Endothelial cell of umbilical vein (primary cell): ENCODE measurements at regions not wholly inside any gene's neighbourhood (a gene's known extent, or its start where the extent isn't known, plus 50 kb on each side); places are given as distances from the start of the nearest gene placed in this dataset.

Source experiments
- CTCF ChIP-seq, 2 donors: IDR thresholded peaks; 1 replicate in 1 of 2; 2 replicates in 1 of 2; pipeline ENCODE4 v1.5.1; 2011; ENCODE audit warnings: low read length in 2 of 2, mild to moderate bottlenecking in 2 of 2, moderate library complexity in 2 of 2, control low read depth in 1 of 2, inconsistent platforms in 1 of 2, low read depth in 1 of 2; ENCODE audit not compliant: insufficient read depth in 1 of 2; ENCODE audit errors: extremely low read depth in 1 of 2
- EZH2 ChIP-seq: IDR thresholded peaks from 2 replicates; pipeline ENCODE4 v1.6.1; 2012; ENCODE audit warnings: borderline replicate concordance, low read depth, mild to moderate bottlenecking, moderate library complexity, low read length, inconsistent platforms; ENCODE audit not compliant: severe bottlenecking
- GATA2 ChIP-seq: IDR thresholded peaks from 2 replicates; pipeline ENCODE4 v1.7.0; 2011; ENCODE audit warnings: low read depth, mild to moderate bottlenecking, moderate library complexity, mixed read lengths, low read length; ENCODE audit not compliant: insufficient read length, insufficient read depth
- JUN ChIP-seq: IDR thresholded peaks from 2 replicates; pipeline ENCODE4 v1.6.1; 2011; ENCODE audit warnings: borderline replicate concordance, low read depth; ENCODE audit not compliant: insufficient read length, insufficient read depth
- MYC ChIP-seq: IDR thresholded peaks from one replicate; pipeline ENCODE4 v1.6.1; 2011; ENCODE audit warnings: mild to moderate bottlenecking, low read depth, low read length
- POLR2A ChIP-seq: IDR thresholded peaks from 2 replicates; pipeline ENCODE4 v1.6.1; 2012; ENCODE audit warnings: low read depth, mild to moderate bottlenecking, control low read depth, low read length
- POLR2AphosphoS5 ChIP-seq: IDR thresholded peaks from 2 replicates; pipeline ENCODE4 v1.6.1; 2012; ENCODE audit warnings: low read depth, mild to moderate bottlenecking, control low read depth, low read length, moderate library complexity; ENCODE audit not compliant: insufficient read depth
- TF ChIP-seq, protein P1 (sequence below): IDR thresholded peaks from 2 replicates; pipeline ENCODE4 v1.6.1; 2011; ENCODE audit not compliant: insufficient read depth, insufficient read length

- no peak for TF ChIP-seq CTCF (IDR thresholded peaks at IDR 0.05; ENCODE audit: extremely low read depth in 1 of 2, insufficient read depth in 1 of 2, low read depth in 1 of 2, low read length in 2 of 2)
- TF ChIP-seq POLR2A: no peak
- no peak for TF ChIP-seq POLR2AphosphoS5
- TF ChIP-seq, protein P1, sequence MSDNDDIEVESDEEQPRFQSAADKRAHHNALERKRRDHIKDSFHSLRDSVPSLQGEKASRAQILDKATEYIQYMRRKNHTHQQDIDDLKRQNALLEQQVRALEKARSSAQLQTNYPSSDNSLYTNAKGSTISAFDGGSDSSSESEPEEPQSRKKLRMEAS: no peak
- no peak for TF ChIP-seq EZH2
- no peak for TF ChIP-seq JUN
- TF ChIP-seq GATA2: no peak
- no peak for TF ChIP-seq MYC
These were observed 87.7 kb downstream of the PTGR3 start for GRCh38 chr18:75121266-75121665.
